ENCODE measurements at regions not wholly inside any gene's neighbourhood (a gene's known extent, or its start where the extent isn't known, plus 50 kb on each side); places are given as distances from the start of the nearest gene placed in this dataset.
A peak's percentile ranks its signal among the peaks of the same experiment; 100 is the strongest.

- TF ChIP-seq CTCF (IDR thresholded peaks at IDR 0.05; ENCODE audit: control insufficient read depth, extremely low read depth, insufficient read depth): peak; percentile 70
- no peak overlapping the region for H3K4me3 ChIP-seq (ENCODE audit: low read depth, low read length)
- DNase-seq (ENCODE audit: low read depth): peak; percentile 26
Observed at GRCh38 chr14:22472935-22473854, 115.8 kb downstream of the DAD1 start.

GRCh38 chr14:22472466-22472865, 116.6 kb downstream of the DAD1 start:
- no peak overlapping the region for H3K4me3 ChIP-seq (ENCODE audit: low read depth, low read length)

GRCh38 chr14:22471545-22472121, 117.4 kb downstream of the DAD1 start:
- H3K4me3 ChIP-seq (ENCODE audit: low read depth, low read length): no peak overlapping the region
- peak; percentile 68 for TF ChIP-seq CTCF (IDR thresholded peaks at IDR 0.05; ENCODE audit: control insufficient read depth, extremely low read depth, insufficient read depth)
- DNase-seq (ENCODE audit: low read depth): peak; percentile 21

More at GRCh38 chr14:22472466-22472865, 116.6 kb downstream of the DAD1 start:
- no peak for TF ChIP-seq CTCF (IDR thresholded peaks at IDR 0.05; ENCODE audit: control insufficient read depth, extremely low read depth, insufficient read depth)
- no peak for DNase-seq (ENCODE audit: low read depth)

- TF ChIP-seq CTCF (IDR thresholded peaks at IDR 0.05; ENCODE audit: control insufficient read depth, extremely low read depth, insufficient read depth): no peak
- DNase-seq (ENCODE audit: low read depth): no peak
- no peak overlapping the region for H3K4me3 ChIP-seq (ENCODE audit: low read depth, low read length)
Observed at GRCh38 chr14:22469538-22470303, 119.3 kb downstream of the DAD1 start.

- DNase-seq (ENCODE audit: low read depth): no peak
- no peak for TF ChIP-seq CTCF (IDR thresholded peaks at IDR 0.05; ENCODE audit: control insufficient read depth, extremely low read depth, insufficient read depth)
- no peak overlapping the region for H3K4me3 ChIP-seq (ENCODE audit: low read depth, low read length)
Observed at GRCh38 chr14:22468830-22469229, 120.2 kb downstream of the DAD1 start.

GRCh38 chr14:22466491-22466890, 122.5 kb downstream of the DAD1 start:
- no peak for TF ChIP-seq CTCF (IDR thresholded peaks at IDR 0.05; ENCODE audit: control insufficient read depth, extremely low read depth, insufficient read depth)
- no peak overlapping the region for H3K4me3 ChIP-seq (ENCODE audit: low read depth, low read length)
- DNase-seq (ENCODE audit: low read depth): no peak

Data from LNCaP clone FGC (cell line).